Smooth muscle cell (in vitro differentiated cells): ENCODE measurements at regions not wholly inside any gene's neighbourhood (a gene's known extent, or its start where the extent isn't known, plus 50 kb on each side); places are given as distances from the start of the nearest gene placed in this dataset.
"Not testable (repeated sequence)": the region's sequence is repeated elsewhere in the genome, so short reads cannot be mapped to it uniquely, and the experiment has no call there.

ENCODE experiments used
- DNase-seq: peaks from one replicate; lab custom pipeline; 2025; ENCODE audit not compliant: unreplicated experiment; lab: John Stamatoyannopoulos, UW
- H2AFZ ChIP-seq: fragments of 200-600 bp; sonication (generic); 2 replicates; pipeline ENCODE4 v1.6.0; 2016; ENCODE audit warnings: antibody characterized with exemption, low read depth, mild to moderate bottlenecking
- H3F3A ChIP-seq: fragments of 200-600 bp; sonication (generic); 2 replicates; pipeline ENCODE4 v1.6.0; 2017; ENCODE audit warnings: antibody characterized with exemption, low read depth
- H3K27ac ChIP-seq: fragments of 200-600 bp; sonication (generic); 2 replicates; pipeline ENCODE4 v1.5.1; 2016; ENCODE audit warnings: low read depth, mild to moderate bottlenecking
- H3K27me3 ChIP-seq: fragments of 200-600 bp; sonication (generic); 2 replicates; pipeline ENCODE4 v1.6.1; 2016; ENCODE audit warnings: low read depth, mild to moderate bottlenecking
- H3K36me3 ChIP-seq: fragments of 200-600 bp; sonication (generic); 2 replicates; pipeline ENCODE4 v1.5.1; 2016; ENCODE audit warnings: low read depth
- H3K4me1 ChIP-seq: fragments of 200-600 bp; sonication (generic); 2 replicates; pipeline ENCODE4 v1.5.1; 2016; ENCODE audit warnings: low read depth
- H3K4me2 ChIP-seq: fragments of 200-600 bp; sonication (generic); 2 replicates; pipeline ENCODE4 v1.6.0; 2016; ENCODE audit warnings: mild to moderate bottlenecking
- H3K4me3 ChIP-seq: fragments of 200-600 bp; sonication (generic); 2 replicates; pipeline ENCODE4 v1.5.1; 2016; ENCODE audit warnings: mild to moderate bottlenecking
- H3K79me2 ChIP-seq: fragments of 200-600 bp; sonication (generic); 2 replicates; pipeline ENCODE4 v1.6.0; 2016; ENCODE audit warnings: low read depth, mild to moderate bottlenecking
- H3K9ac ChIP-seq: fragments of 200-600 bp; sonication (generic); 2 replicates; pipeline ENCODE4 v1.6.0; 2016; ENCODE audit warnings: low read depth
- H3K9me3 ChIP-seq: fragments of 200-600 bp; sonication (generic); replicated peaks from 2 replicates; pipeline ENCODE4 v1.5.1; 2016; ENCODE audit warnings: low read depth
- H4K20me1 ChIP-seq: fragments of 200-600 bp; sonication (generic); 2 replicates; pipeline ENCODE4 v1.6.0; 2016; ENCODE audit warnings: low read depth
- CTCF ChIP-seq: fragments of 200-600 bp; sonication (generic); IDR thresholded peaks from 2 replicates; pipeline ENCODE4 v1.5.1; 2017; ENCODE audit warnings: borderline replicate concordance, mild to moderate bottlenecking, antibody characterized with exemption; ENCODE audit not compliant: insufficient read depth, poor library complexity, severe bottlenecking
- WGBS: methylation state at CpG from one replicate; pipeline ENCODE4 v1.1.7; 2016; ENCODE audit warnings: low lambda C conversion rate; 5-methylcytosine and 5-hydroxymethylcytosine counted together

DNA sequence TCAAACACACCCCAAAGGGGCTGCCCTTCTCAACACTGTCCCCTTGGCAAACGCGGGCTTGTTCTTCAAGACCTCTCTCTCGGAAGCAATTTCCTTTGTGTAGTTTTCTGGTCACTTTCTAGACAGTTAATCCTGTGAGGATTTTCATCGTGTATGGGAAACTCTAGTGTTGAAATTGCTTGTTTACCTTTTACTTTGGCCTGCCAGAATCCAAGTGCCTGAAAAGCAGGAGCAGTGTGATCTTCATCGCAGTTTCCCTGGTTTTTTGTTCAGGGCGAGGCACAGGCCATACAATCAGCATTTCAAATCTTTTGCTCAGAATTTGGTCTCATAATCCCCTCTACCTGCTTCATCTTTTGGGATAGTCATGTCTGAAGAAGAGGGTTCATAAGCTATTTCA, 115.7 kb upstream of the C9orf72 start:
- Histone ChIP-seq H4K20me1 (no peaks in the 10 kb centered on the region), H2AFZ (peak overlapping the region; percentile 3), H3K4me1 (no peaks in the 10 kb centered on the region), H3K36me3 (no peaks in the 10 kb centered on the region), H3K79me2 (no peaks in the 10 kb centered on the region), H3K9me3 (no peaks in the 10 kb centered on the region), H3K4me3 (no peak overlapping the region), H3K9ac (no peak overlapping the region), H3K27ac (no peak overlapping the region), H3F3A (no peaks in the 10 kb centered on the region), H3K4me2 (no peak overlapping the region), H3K27me3 (no peaks in the 10 kb centered on the region)
- DNase-seq: no peak
- no peak for TF ChIP-seq CTCF
- WGBS: 81% methylated on average over 6 of the region's 6 CpGs

GRCh38 chr9:27690816-27691215, 117.5 kb upstream of the C9orf72 start:
- not testable (repeated sequence) for DNase-seq, H3K36me3 ChIP-seq, H2AFZ ChIP-seq, H3K27me3 ChIP-seq, H4K20me1 ChIP-seq, H3K27ac ChIP-seq, H3K9me3 ChIP-seq, H3K79me2 ChIP-seq, H3K4me1 ChIP-seq, H3F3A ChIP-seq, H3K9ac ChIP-seq
- 28% methylated on average over 14 of the region's 17 CpGs for whole genome bisulfite sequencing
- peak overlapping the region; percentile 72 for H3K4me2 ChIP-seq
- peak overlapping the region; percentile 29 for H3K4me3 ChIP-seq

- no peaks in the 10 kb centered on the region for H3F3A ChIP-seq
- no peak overlapping the region for H3K9ac ChIP-seq
- H3K4me2 ChIP-seq: no peak overlapping the region
- no peaks in the 10 kb centered on the region for H3K27me3 ChIP-seq
- DNase-seq: no peak
- WGBS: 47% methylated on average over 1 of the region's 1 CpG
- no peaks in the 10 kb centered on the region for H3K4me1 ChIP-seq
- no peaks in the 10 kb centered on the region for H3K79me2 ChIP-seq
- H3K4me3 ChIP-seq: no peak overlapping the region
- no peaks in the 10 kb centered on the region for H3K36me3 ChIP-seq
- no peak for TF ChIP-seq CTCF
- no peaks in the 10 kb centered on the region for H3K9me3 ChIP-seq
- H2AFZ ChIP-seq: no peak overlapping the region
- H4K20me1 ChIP-seq: no peaks in the 10 kb centered on the region
- no peak overlapping the region for H3K27ac ChIP-seq
Observed at GRCh38 chr9:27699621-27700020, 126.3 kb upstream of the C9orf72 start.

GRCh38 chr9:27701016-27701415, 127.7 kb upstream of the C9orf72 start:
- TF ChIP-seq CTCF: no peak
- Histone ChIP-seq H3K9ac (no peak overlapping the region), H3K4me3 (no peak overlapping the region), H3K27ac (no peak overlapping the region), H3K4me2 (no peak overlapping the region), H3K79me2 (no peaks in the 10 kb centered on the region), H3K36me3 (no peaks in the 10 kb centered on the region), H3K27me3 (no peaks in the 10 kb centered on the region), H3F3A (no peaks in the 10 kb centered on the region), H4K20me1 (no peaks in the 10 kb centered on the region), H2AFZ (no peak overlapping the region), H3K4me1 (no peaks in the 10 kb centered on the region), H3K9me3 (no peaks in the 10 kb centered on the region)
- 93% methylated on average over 3 of the region's 3 CpGs for WGBS
- DNase-seq: no peak
